ENCODE measurements at regions not wholly inside any gene's neighbourhood (a gene's known extent, or its start where the extent isn't known, plus 50 kb on each side); places are given as distances from the start of the nearest gene placed in this dataset.

GRCh38 chr7:18081617-18082016 is 54.0 kb upstream of the PRPS1L1 start:
- no peak for DNase-seq (ENCODE audit: low spot score)

- no peak for DNase-seq (ENCODE audit: low spot score)
These were observed 54.5 kb upstream of the PRPS1L1 start for GRCh38 chr7:18082169-18082568.

GRCh38 chr7:18086165-18087025 is 58.7 kb upstream of the PRPS1L1 start:
- DNase-seq (ENCODE audit: low spot score), result peak; percentile 5

GRCh38 chr7:18087026-18087686 is 59.5 kb upstream of the PRPS1L1 start:
- DNase-seq (ENCODE audit: low spot score), result peak; percentile 20

- DNase-seq (ENCODE audit: low spot score), result no peak
These were observed 60.0 kb upstream of the PRPS1L1 start for GRCh38 chr7:18087687-18088078.

- DNase-seq (ENCODE audit: low spot score), result no peak
These were observed 68.4 kb upstream of the PRPS1L1 start for GRCh38 chr7:18096087-18096486.

- no peak for DNase-seq (ENCODE audit: low spot score)
These were observed 74.9 kb upstream of the PRPS1L1 start for GRCh38 chr7:18102576-18102975.

GRCh38 chr7:18103436-18104218 is 76.0 kb upstream of the PRPS1L1 start:
- DNase-seq (ENCODE audit: low spot score), result no peak

- no peak for DNase-seq (ENCODE audit: low spot score)
These were observed 82.1 kb upstream of the PRPS1L1 start for GRCh38 chr7:18109762-18110161.

GRCh38 chr7:18116661-18117060 is 89.0 kb upstream of the PRPS1L1 start:
- DNase-seq (ENCODE audit: low spot score), result no peak

- DNase-seq (ENCODE audit: low spot score), result no peak
These were observed 89.8 kb upstream of the PRPS1L1 start for GRCh38 chr7:18117482-18117881.

- no peak for DNase-seq (ENCODE audit: low spot score)
These were observed 92.3 kb upstream of the PRPS1L1 start for GRCh38 chr7:18119985-18120384.

GRCh38 chr7:18123508-18124239 is 96.0 kb upstream of the PRPS1L1 start:
- no peak for DNase-seq (ENCODE audit: low spot score)

GRCh38 chr7:18125476-18125875 is 97.8 kb upstream of the PRPS1L1 start:
- no peak for DNase-seq (ENCODE audit: low spot score)

GRCh38 chr7:18126281-18126680 is 98.6 kb upstream of the PRPS1L1 start:
- DNase-seq (ENCODE audit: low spot score), result no peak

GRCh38 chr7:18128846-18129245 is 101.2 kb upstream of the PRPS1L1 start:
- no peak for DNase-seq (ENCODE audit: low spot score)

- no peak for DNase-seq (ENCODE audit: low spot score)
These were observed 105.2 kb upstream of the PRPS1L1 start for GRCh38 chr7:18132811-18133210.

- DNase-seq (ENCODE audit: low spot score), result no peak
These were observed 106.3 kb upstream of the PRPS1L1 start for GRCh38 chr7:18133921-18134320.

GRCh38 chr7:18140943-18141342 is 113.3 kb upstream of the PRPS1L1 start:
- no peak for DNase-seq (ENCODE audit: low spot score)

- no peak for DNase-seq (ENCODE audit: low spot score)
These were observed 116.5 kb upstream of the PRPS1L1 start for GRCh38 chr7:18144166-18144565.

- no peak for DNase-seq (ENCODE audit: low spot score)
These were observed 117.5 kb upstream of the PRPS1L1 start for GRCh38 chr7:18145160-18145559.

- no peak for DNase-seq (ENCODE audit: low spot score)
These were observed 123.8 kb upstream of the PRPS1L1 start for GRCh38 chr7:18151422-18151821.

All from AG08395 (cell line).